ENCODE measurements at regions not wholly inside any gene's neighbourhood (a gene's known extent, or its start where the extent isn't known, plus 50 kb on each side); places are given as distances from the start of the nearest gene placed in this dataset.

GRCh38 chr14:85732031-85732430 is 202.1 kb downstream of the FLRT2 start:
- no peak for TF ChIP-seq CTCF (IDR thresholded peaks at IDR 0.05; ENCODE audit: low read depth, low read length, missing control alignments)
- DNase-seq (ENCODE audit: low read depth), result no peak
- in situ Hi-C loops (cut with HindIII; ENCODE audit: low sequenced_read_pairs), result no loop called here

GRCh38 chr14:85731186-85731585 is 201.2 kb downstream of the FLRT2 start:
- peak; percentile 87 for DNase-seq (ENCODE audit: low read depth)
- in situ Hi-C loops (cut with HindIII; ENCODE audit: low sequenced_read_pairs), result no loop called here
- TF ChIP-seq CTCF (IDR thresholded peaks at IDR 0.05; ENCODE audit: low read depth, low read length, missing control alignments), result no peak
- no peak overlapping the region for H3K4me3 ChIP-seq (ENCODE audit: low read depth, low read length)

More at GRCh38 chr14:85732031-85732430, 202.1 kb downstream of the FLRT2 start:
- H3K4me3 ChIP-seq (ENCODE audit: low read depth, low read length), result no peak overlapping the region

- DNase-seq (ENCODE audit: low read depth), result no peak
- TF ChIP-seq CTCF (IDR thresholded peaks at IDR 0.05; ENCODE audit: low read depth, low read length, missing control alignments), result no peak
- in situ Hi-C loops (cut with HindIII; ENCODE audit: low sequenced_read_pairs), result no loop called here
- H3K4me3 ChIP-seq (ENCODE audit: low read depth, low read length), result no peak overlapping the region
These were observed 198.6 kb downstream of the FLRT2 start for GRCh38 chr14:85728476-85729065.

GRCh38 chr14:85714069-85714468 is 184.1 kb downstream of the FLRT2 start:
- DNase-seq (ENCODE audit: low read depth), result no peak
- in situ Hi-C loops (cut with HindIII; ENCODE audit: low sequenced_read_pairs), result no loop called here
- no peak overlapping the region for H3K4me3 ChIP-seq (ENCODE audit: low read depth, low read length)
- TF ChIP-seq CTCF (IDR thresholded peaks at IDR 0.05; ENCODE audit: low read depth, low read length, missing control alignments), result no peak

- no peak overlapping the region for H3K4me3 ChIP-seq (ENCODE audit: low read depth, low read length)
- no peak for DNase-seq (ENCODE audit: low read depth)
- no peak for TF ChIP-seq CTCF (IDR thresholded peaks at IDR 0.05; ENCODE audit: low read depth, low read length, missing control alignments)
- in situ Hi-C loops (cut with HindIII; ENCODE audit: low sequenced_read_pairs), result no loop called here
These were observed 181.7 kb downstream of the FLRT2 start for GRCh38 chr14:85711620-85712019.

Data from astrocyte of the cerebellum (primary cell).